ENCODE measurements at regions not wholly inside any gene's neighbourhood (a gene's known extent, or its start where the extent isn't known, plus 50 kb on each side); places are given as distances from the start of the nearest gene placed in this dataset.

DNA sequence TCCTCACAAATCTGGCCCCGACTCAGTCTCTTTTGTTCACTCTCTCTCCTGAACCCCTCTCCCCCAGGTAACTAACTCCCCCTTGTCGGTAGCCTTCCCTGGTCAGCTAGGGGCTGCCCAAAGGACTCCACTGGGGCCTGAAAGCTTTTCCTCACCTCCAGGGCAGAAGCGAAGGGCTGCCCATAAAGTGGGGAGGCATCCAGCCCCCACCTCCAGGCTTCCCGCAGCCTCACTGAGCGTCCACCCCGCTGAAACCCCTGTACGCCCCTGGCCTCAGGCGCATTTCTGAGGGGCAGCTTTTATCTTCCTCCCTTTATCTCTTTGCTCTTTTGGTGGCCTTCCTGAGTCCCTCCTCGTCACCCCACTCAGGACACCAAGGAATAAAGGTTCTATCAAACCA is 249.3 kb downstream of the CYP26B1 start:
- TF ChIP-seq POLR2A (IDR thresholded peaks at IDR 0.05; ENCODE audit: low read length): no peak
- TF ChIP-seq GATA1 (IDR thresholded peaks at IDR 0.05; ENCODE audit: low read depth, low read length): no peak
